B cell (primary cell): ENCODE measurements at regions not wholly inside any gene's neighbourhood (a gene's known extent, or its start where the extent isn't known, plus 50 kb on each side); places are given as distances from the start of the nearest gene placed in this dataset.

Experiments
- ATAC-seq: fragments of 200-7000 bp; cut with Tn5 transposase; one replicate; pipeline ENCODE4 v1.10.0; 2021; ENCODE audit warnings: low read depth, mild to moderate bottlenecking, moderate number of reproducible peaks, moderate library complexity
- CTCF ChIA-PET: fragments of 350-600 bp; sonication (Branson Sonifier 250); formaldehyde crosslinking; loops from one replicate; lab custom pipeline; 2021; ENCODE audit warnings: antibody characterized with exemption, inconsistent platforms; lab: Charles Lee
- POLR2A ChIA-PET: fragments of 350-600 bp; sonication (Branson Sonifier 250); formaldehyde crosslinking; loops from one replicate; lab custom pipeline; 2021; ENCODE audit warnings: antibody characterized with exemption; lab: Charles Lee
- DNase-seq: peaks from one replicate; pipeline ENCODE4 v3.0.0; 2013
- H2AFZ ChIP-seq: 2 replicates; pipeline ENCODE4 v1.6.1; 2012; ENCODE audit warnings: mild to moderate bottlenecking, low read depth, low read length; ENCODE audit not compliant: insufficient read depth, poor library complexity, severe bottlenecking
- H3K27ac ChIP-seq, 2 donors: 1 replicate in 1 of 2; 2 replicates in 1 of 2; pipeline ENCODE4 v1.5.1; 2012 to 2013; ENCODE audit warnings: low read length in 2 of 2, mild to moderate bottlenecking in 2 of 2, moderate library complexity in 1 of 2
- H3K27me3 ChIP-seq, 4 experiments: fragments of 200-600 bp in 1 of 4; sonication (generic) in 1 of 4; replicated peaks in 1 of 4; 1 replicate in 2 of 4; 2 replicates in 2 of 4; pipeline versions ENCODE4 v1.6.1 to v1.7.0; 2013 to 2016; ENCODE audit warnings: low read length in 3 of 4, mild to moderate bottlenecking in 2 of 4, mixed read lengths in 1 of 4, moderate library complexity in 1 of 4; ENCODE audit not compliant: insufficient read depth in 4 of 4, control insufficient read depth in 3 of 4; ENCODE audit errors: control extremely low read depth in 1 of 4
- H3K36me3 ChIP-seq, 2 experiments: replicated peaks in 1 of 2; 1 replicate in 1 of 2; 2 replicates in 1 of 2; pipeline versions ENCODE4 v1.6.1 to v1.7.1; 2013; ENCODE audit warnings: low read length in 1 of 2; ENCODE audit not compliant: insufficient read depth in 2 of 2, control insufficient read depth in 1 of 2; ENCODE audit errors: control extremely low read depth in 1 of 2, extremely low read depth in 1 of 2
- H3K4me1 ChIP-seq, 2 donors: fragments of 200-600 bp in 1 of 2; sonication (generic) in 1 of 2; 1 replicate in 1 of 2; 2 replicates in 1 of 2; pipeline versions ENCODE4 v1.5.1 to v1.6.1; 2013 to 2017; ENCODE audit warnings: low read length in 2 of 2; ENCODE audit not compliant: control insufficient read depth in 2 of 2, insufficient read depth in 2 of 2
- H3K4me2 ChIP-seq: replicated peaks from 2 replicates; pipeline ENCODE3; 2012; ENCODE audit warnings: mild to moderate bottlenecking, low read depth, low read length; ENCODE audit not compliant: poor library complexity, severe bottlenecking
- H3K4me3 ChIP-seq, 5 experiments: fragments of 200-600 bp in 1 of 5; sonication (generic) in 1 of 5; 1 replicate in 3 of 5; 2 replicates in 2 of 5; pipeline versions ENCODE4 v1.5.1 to v1.7.0; 2011 to 2016; ENCODE audit warnings: low read length in 4 of 5, mild to moderate bottlenecking in 4 of 5, low read depth in 2 of 5, control low read depth in 1 of 5, moderate library complexity in 1 of 5; ENCODE audit not compliant: insufficient read depth in 1 of 5; ENCODE audit errors: control extremely low read depth in 1 of 5, extremely low read depth in 1 of 5
- H3K79me2 ChIP-seq: fragments of 200-600 bp; sonication (generic); one replicate; pipeline ENCODE4 v1.6.0; 2016; ENCODE audit warnings: low read length; ENCODE audit not compliant: control insufficient read depth, insufficient read depth
- H3K9ac ChIP-seq: fragments of 200-600 bp; sonication (generic); 2 replicates; pipeline ENCODE4 v1.6.1; 2017; ENCODE audit warnings: mild to moderate bottlenecking, low read length, moderate library complexity
- H3K9me3 ChIP-seq, 3 donors: one replicate each; pipeline versions ENCODE4 v1.6.1 to v1.7.1; 2013; ENCODE audit warnings: low read length in 2 of 3; ENCODE audit not compliant: control insufficient read depth in 2 of 3, insufficient read depth in 1 of 3; ENCODE audit errors: control extremely low read depth in 1 of 3
- H4K20me1 ChIP-seq: 2 replicates; pipeline ENCODE4 v1.6.0; 2012; ENCODE audit warnings: mild to moderate bottlenecking, low read length; ENCODE audit not compliant: insufficient read depth, control insufficient read depth, poor library complexity, severe bottlenecking
- H3K27ac Mint-ChIP-seq: one replicate; pipeline ENCODE4 v1.8.0; 2021; ENCODE audit warnings: mixed read lengths
- H3K27me3 Mint-ChIP-seq: one replicate; pipeline ENCODE4 v1.8.0; 2021; ENCODE audit warnings: mixed read lengths
- H3K4me1 Mint-ChIP-seq: one replicate; pipeline ENCODE4 v1.8.0; 2021; ENCODE audit warnings: mixed read lengths
- H3K4me3 Mint-ChIP-seq: one replicate; pipeline ENCODE4 v1.8.0; 2021; ENCODE audit warnings: mixed read lengths
- H3K9me3 Mint-ChIP-seq: one replicate; pipeline ENCODE4 v1.8.0; 2022; ENCODE audit warnings: mixed read lengths; ENCODE audit not compliant: insufficient read depth
- EZH2 ChIP-seq: IDR thresholded peaks from 2 replicates; pipeline ENCODE4 v1.6.1; 2012; ENCODE audit warnings: borderline replicate concordance, low read depth, mild to moderate bottlenecking, moderate library complexity, low read length; ENCODE audit not compliant: insufficient read depth, poor library complexity, severe bottlenecking
- WGBS: methylation state at CpG from one replicate; pipeline ENCODE4 v1.1.5; 2013; ENCODE audit warnings: missing lambda C conversion rate; ENCODE audit not compliant: insufficient coverage; 5-methylcytosine and 5-hydroxymethylcytosine counted together
- intact Hi-C: fragments of 100-400 bp; cut with micrococcal nuclease; formaldehyde crosslinking; loops from one replicate; pipeline ENCODE4 v1.10.0; 2022
- TF ChIP-seq, protein P1 (sequence below): fragments of 200-600 bp; IDR thresholded peaks from one replicate; pipeline ENCODE4 v1.8.0; 2022; ENCODE audit warnings: antibody characterized with exemption, mild to moderate bottlenecking

DNA sequence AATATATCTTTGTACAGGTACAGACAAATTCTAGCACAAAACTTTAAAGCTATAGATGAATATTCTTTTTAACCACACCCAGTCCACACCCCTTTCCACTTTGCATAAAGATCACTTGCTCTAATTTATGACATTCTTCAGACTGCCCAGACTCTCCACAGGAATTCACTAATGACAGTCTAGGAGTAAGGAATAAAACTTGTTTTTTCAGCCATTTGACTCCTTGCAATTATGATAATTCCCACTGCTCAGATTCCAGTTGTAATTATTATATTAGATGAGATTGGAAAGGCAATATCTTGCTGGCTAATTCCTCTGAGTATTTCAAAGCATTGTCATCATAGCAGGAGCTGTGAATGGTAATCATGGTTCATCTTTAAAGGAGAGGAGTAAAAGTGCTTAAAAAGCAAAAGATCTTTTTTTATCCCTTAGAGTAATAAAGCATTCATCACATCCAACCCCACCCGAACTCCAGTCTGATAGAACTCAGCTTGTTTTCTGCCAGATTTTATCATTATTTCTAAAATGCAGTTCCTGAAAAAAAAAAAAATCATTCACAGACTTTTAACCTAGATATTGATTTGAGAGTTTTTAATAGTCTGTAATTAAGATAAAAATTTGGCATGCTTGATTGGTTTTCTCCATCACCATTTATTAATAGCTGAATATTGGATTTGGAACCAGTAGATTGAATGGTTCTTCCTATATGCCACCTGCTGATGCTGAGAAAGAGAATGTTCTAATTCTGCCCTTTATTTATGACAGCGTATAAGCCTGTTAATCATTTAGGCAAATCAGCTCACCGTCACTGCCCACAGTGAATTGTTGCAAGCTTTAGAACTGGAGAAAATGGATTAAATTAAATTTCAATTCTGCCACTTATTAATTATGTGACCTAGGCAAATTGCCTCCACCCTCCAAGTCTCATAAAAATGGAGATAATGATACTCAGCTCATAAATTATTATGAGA is 93.9 kb upstream of the RASSF8 start:
- no peaks in the 10 kb centered on the region for H3K4me1 ChIP-seq

More for the DNA sequence above, 93.9 kb upstream of the RASSF8 start:
- POLR2A ChIA-PET: no interaction called here
- no peak overlapping the region for H3K4me3 ChIP-seq
- no peak overlapping the region for H2AFZ ChIP-seq
- no peak overlapping the region for H3K4me3 Mint-ChIP-seq
- no peaks in the 10 kb centered on the region for H3K9me3 ChIP-seq
- no peak overlapping the region for H3K4me2 ChIP-seq
- H3K4me1 Mint-ChIP-seq: no peaks in the 10 kb centered on the region
- no peak overlapping the region for H3K27ac ChIP-seq
- peaks cover 21% of the 10 kb centered on the region for H3K27me3 Mint-ChIP-seq
- TF ChIP-seq, protein P1, sequence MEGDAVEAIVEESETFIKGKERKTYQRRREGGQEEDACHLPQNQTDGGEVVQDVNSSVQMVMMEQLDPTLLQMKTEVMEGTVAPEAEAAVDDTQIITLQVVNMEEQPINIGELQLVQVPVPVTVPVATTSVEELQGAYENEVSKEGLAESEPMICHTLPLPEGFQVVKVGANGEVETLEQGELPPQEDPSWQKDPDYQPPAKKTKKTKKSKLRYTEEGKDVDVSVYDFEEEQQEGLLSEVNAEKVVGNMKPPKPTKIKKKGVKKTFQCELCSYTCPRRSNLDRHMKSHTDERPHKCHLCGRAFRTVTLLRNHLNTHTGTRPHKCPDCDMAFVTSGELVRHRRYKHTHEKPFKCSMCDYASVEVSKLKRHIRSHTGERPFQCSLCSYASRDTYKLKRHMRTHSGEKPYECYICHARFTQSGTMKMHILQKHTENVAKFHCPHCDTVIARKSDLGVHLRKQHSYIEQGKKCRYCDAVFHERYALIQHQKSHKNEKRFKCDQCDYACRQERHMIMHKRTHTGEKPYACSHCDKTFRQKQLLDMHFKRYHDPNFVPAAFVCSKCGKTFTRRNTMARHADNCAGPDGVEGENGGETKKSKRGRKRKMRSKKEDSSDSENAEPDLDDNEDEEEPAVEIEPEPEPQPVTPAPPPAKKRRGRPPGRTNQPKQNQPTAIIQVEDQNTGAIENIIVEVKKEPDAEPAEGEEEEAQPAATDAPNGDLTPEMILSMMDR: no peak
- TF ChIP-seq EZH2: no peak
- no peaks in the 10 kb centered on the region for H3K36me3 ChIP-seq
- CTCF ChIA-PET: no interaction called here
- WGBS: no CpG with 5 or more reads among the region's 3 CpGs
- DNase-seq (no peak), ATAC-seq (no peak)
- H3K9me3 Mint-ChIP-seq: no peaks in the 10 kb centered on the region
- H3K27ac Mint-ChIP-seq: no peak overlapping the region
- H3K9ac ChIP-seq: no peak overlapping the region
- intact Hi-C loops: no loop called here
- H4K20me1 ChIP-seq: no peaks in the 10 kb centered on the region
- no peaks in the 10 kb centered on the region for H3K27me3 ChIP-seq
- H3K79me2 ChIP-seq: no peaks in the 10 kb centered on the region
